Neural cell (in vitro differentiated cells): ENCODE measurements at regions not wholly inside any gene's neighbourhood (a gene's known extent, or its start where the extent isn't known, plus 50 kb on each side); places are given as distances from the start of the nearest gene placed in this dataset.

ENCODE experiments used
- H2AFZ ChIP-seq: fragments of 200-600, 300-800 bp; sonication (generic), shearing (Covaris generic); 2 replicates; pipeline ENCODE4 v1.6.0; 2014; ENCODE audit warnings: low read depth, mild to moderate bottlenecking, antibody characterized with exemption, low read length, moderate library complexity
- H3F3A ChIP-seq: fragments of 200-600 bp; shearing (Covaris generic); 2 replicates; pipeline ENCODE4 v1.6.1; 2016; ENCODE audit warnings: mild to moderate bottlenecking, moderate library complexity, mixed read lengths, antibody characterized with exemption, low read length; ENCODE audit not compliant: insufficient read depth, poor library complexity, severe bottlenecking
- H3K27ac ChIP-seq: fragments of 200-600, 300-800 bp; sonication (generic), shearing (Covaris generic); 2 replicates; pipeline ENCODE4 v1.5.1; 2014; ENCODE audit warnings: mild to moderate bottlenecking, low read length, moderate library complexity
- H3K27me3 ChIP-seq: fragments of 300-800, 200-600 bp; sonication (generic), shearing (Covaris generic); 2 replicates; pipeline ENCODE4 v1.6.0; 2014; ENCODE audit warnings: mild to moderate bottlenecking, low read depth, low read length, moderate library complexity; ENCODE audit not compliant: insufficient read depth
- H3K36me3 ChIP-seq: fragments of 300-800, 200-600 bp; sonication (generic), shearing (Covaris generic); 2 replicates; pipeline ENCODE4 v1.5.1; 2014; ENCODE audit warnings: mild to moderate bottlenecking, antibody characterized with exemption, low read length, moderate library complexity; ENCODE audit not compliant: insufficient read depth
- H3K4me2 ChIP-seq: fragments of 300-800, 200-600 bp; sonication (generic), shearing (Covaris generic); 2 replicates; pipeline ENCODE4 v1.6.0; 2014; ENCODE audit warnings: mild to moderate bottlenecking, low read length
- H3K4me3 ChIP-seq: fragments of 300-800, 200-600 bp; sonication (generic), shearing (Covaris generic); 2 replicates; pipeline ENCODE4 v1.5.1; 2014; ENCODE audit warnings: mild to moderate bottlenecking, low read length, moderate library complexity
- H3K79me2 ChIP-seq: fragments of 200-600 bp; shearing (Covaris generic); replicated peaks from 2 replicates; pipeline ENCODE4 v1.6.0; 2014; ENCODE audit warnings: mild to moderate bottlenecking, low read length, moderate library complexity; ENCODE audit not compliant: insufficient read depth
- H3K9ac ChIP-seq: fragments of 300-800, 200-600 bp; sonication (generic), shearing (Covaris generic); 2 replicates; pipeline ENCODE4 v1.6.1; 2016; ENCODE audit warnings: mild to moderate bottlenecking, low read length, mixed read lengths
- H3K9me2 ChIP-seq: fragments of 200-600 bp; shearing (Covaris generic); 2 replicates; pipeline ENCODE4 v1.6.1; 2016; ENCODE audit warnings: mild to moderate bottlenecking, low read length, mixed read lengths; ENCODE audit not compliant: insufficient read depth
- H3K9me3 ChIP-seq: fragments of 200-600, 300-800 bp; sonication (generic), shearing (Covaris generic); 2 replicates; pipeline ENCODE4 v1.6.1; 2016; ENCODE audit warnings: mild to moderate bottlenecking, mixed run types, low read length, moderate library complexity, mixed read lengths
- H4K20me1 ChIP-seq: fragments of 200-600 bp; shearing (Covaris generic); 2 replicates; pipeline ENCODE4 v1.6.1; 2016; ENCODE audit warnings: mild to moderate bottlenecking, mixed run types; ENCODE audit not compliant: insufficient read depth
- EP300 ChIP-seq: fragments of 450-650 bp; conservative IDR thresholded peaks from 2 replicates; pipeline ENCODE4 v1.6.1; 2014; ENCODE audit warnings: antibody characterized with exemption, mild to moderate bottlenecking, moderate library complexity; ENCODE audit not compliant: poor library complexity, severe bottlenecking
- EZH2 ChIP-seq: fragments of 200-600, 300-800 bp; shearing (Covaris generic), sonication (generic); IDR thresholded peaks from 2 replicates; pipeline ENCODE4 v1.6.1; 2014; ENCODE audit warnings: antibody characterized with exemption, low read length, borderline replicate concordance, mild to moderate bottlenecking; ENCODE audit not compliant: insufficient read depth, poor library complexity, severe bottlenecking
- MXI1 ChIP-seq: fragments of 450-650 bp; conservative IDR thresholded peaks from 2 replicates; pipeline ENCODE4 v1.6.1; 2014; ENCODE audit warnings: antibody characterized with exemption, mild to moderate bottlenecking; ENCODE audit not compliant: poor library complexity, severe bottlenecking
- POLR2AphosphoS5 ChIP-seq: IDR thresholded peaks from 2 replicates; pipeline ENCODE4 v1.6.1; 2012
- RAD21 ChIP-seq: fragments of 450-650 bp; conservative IDR thresholded peaks from 2 replicates; pipeline ENCODE4 v1.6.1; 2014; ENCODE audit warnings: antibody characterized with exemption, mild to moderate bottlenecking, moderate library complexity
- SMC3 ChIP-seq: fragments of 450-650 bp; conservative IDR thresholded peaks from 2 replicates; pipeline ENCODE4 v1.6.1; 2014; ENCODE audit warnings: antibody characterized with exemption, mild to moderate bottlenecking, moderate library complexity; ENCODE audit not compliant: poor library complexity
- TAF1 ChIP-seq: IDR thresholded peaks from 2 replicates; pipeline ENCODE4 v1.6.1; 2012; ENCODE audit warnings: low read depth
- TF ChIP-seq, protein P1 (sequence below): IDR thresholded peaks from 2 replicates; pipeline ENCODE4 v1.6.1; 2012; ENCODE audit warnings: borderline replicate concordance
- TF ChIP-seq, protein P2 (sequence below): fragments of 450-650 bp; IDR thresholded peaks from 2 replicates; pipeline ENCODE4 v1.5.1; 2014; ENCODE audit warnings: antibody characterized with exemption, mild to moderate bottlenecking, moderate library complexity; ENCODE audit not compliant: poor library complexity, severe bottlenecking

GRCh38 chr10:125225051-125225450, 64.7 kb upstream of the CTBP2 start:
- H4K20me1 ChIP-seq: no peaks in the 10 kb centered on the region
- H3K4me2 ChIP-seq: no peak overlapping the region
- H3K9me3 ChIP-seq: no peaks in the 10 kb centered on the region
- H3K4me3 ChIP-seq: no peak overlapping the region
- H3K9ac ChIP-seq: no peak overlapping the region
- H3K79me2 ChIP-seq: no peaks in the 10 kb centered on the region
- H3K36me3 ChIP-seq: no peaks in the 10 kb centered on the region
- no peaks in the 10 kb centered on the region for H3K9me2 ChIP-seq
- H3F3A ChIP-seq: no peaks in the 10 kb centered on the region
- no peak overlapping the region for H2AFZ ChIP-seq
- TF ChIP-seq MXI1: no peak
- no peak for TF ChIP-seq RAD21
- TF ChIP-seq, protein P1, sequence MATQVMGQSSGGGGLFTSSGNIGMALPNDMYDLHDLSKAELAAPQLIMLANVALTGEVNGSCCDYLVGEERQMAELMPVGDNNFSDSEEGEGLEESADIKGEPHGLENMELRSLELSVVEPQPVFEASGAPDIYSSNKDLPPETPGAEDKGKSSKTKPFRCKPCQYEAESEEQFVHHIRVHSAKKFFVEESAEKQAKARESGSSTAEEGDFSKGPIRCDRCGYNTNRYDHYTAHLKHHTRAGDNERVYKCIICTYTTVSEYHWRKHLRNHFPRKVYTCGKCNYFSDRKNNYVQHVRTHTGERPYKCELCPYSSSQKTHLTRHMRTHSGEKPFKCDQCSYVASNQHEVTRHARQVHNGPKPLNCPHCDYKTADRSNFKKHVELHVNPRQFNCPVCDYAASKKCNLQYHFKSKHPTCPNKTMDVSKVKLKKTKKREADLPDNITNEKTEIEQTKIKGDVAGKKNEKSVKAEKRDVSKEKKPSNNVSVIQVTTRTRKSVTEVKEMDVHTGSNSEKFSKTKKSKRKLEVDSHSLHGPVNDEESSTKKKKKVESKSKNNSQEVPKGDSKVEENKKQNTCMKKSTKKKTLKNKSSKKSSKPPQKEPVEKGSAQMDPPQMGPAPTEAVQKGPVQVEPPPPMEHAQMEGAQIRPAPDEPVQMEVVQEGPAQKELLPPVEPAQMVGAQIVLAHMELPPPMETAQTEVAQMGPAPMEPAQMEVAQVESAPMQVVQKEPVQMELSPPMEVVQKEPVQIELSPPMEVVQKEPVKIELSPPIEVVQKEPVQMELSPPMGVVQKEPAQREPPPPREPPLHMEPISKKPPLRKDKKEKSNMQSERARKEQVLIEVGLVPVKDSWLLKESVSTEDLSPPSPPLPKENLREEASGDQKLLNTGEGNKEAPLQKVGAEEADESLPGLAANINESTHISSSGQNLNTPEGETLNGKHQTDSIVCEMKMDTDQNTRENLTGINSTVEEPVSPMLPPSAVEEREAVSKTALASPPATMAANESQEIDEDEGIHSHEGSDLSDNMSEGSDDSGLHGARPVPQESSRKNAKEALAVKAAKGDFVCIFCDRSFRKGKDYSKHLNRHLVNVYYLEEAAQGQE: no peak
- H3K27me3 ChIP-seq: peaks cover 4% of the 10 kb centered on the region
- no peak overlapping the region for H3K27ac ChIP-seq

- H3K36me3 ChIP-seq: no peaks in the 10 kb centered on the region
- H3F3A ChIP-seq: no peaks in the 10 kb centered on the region
- H3K27ac ChIP-seq: no peak overlapping the region
- H3K9me3 ChIP-seq: no peaks in the 10 kb centered on the region
- H3K9me2 ChIP-seq: no peaks in the 10 kb centered on the region
- no peak overlapping the region for H3K4me3 ChIP-seq
- no peak overlapping the region for H2AFZ ChIP-seq
- H3K79me2 ChIP-seq: no peaks in the 10 kb centered on the region
- peaks cover 4% of the 10 kb centered on the region for H3K27me3 ChIP-seq
- no peak overlapping the region for H3K9ac ChIP-seq
- no peak overlapping the region for H3K4me2 ChIP-seq
- no peak for TF ChIP-seq EZH2
- TF ChIP-seq RAD21: no peak
- no peak for TF ChIP-seq MXI1
- TF ChIP-seq TAF1: no peak
- TF ChIP-seq, protein P2, sequence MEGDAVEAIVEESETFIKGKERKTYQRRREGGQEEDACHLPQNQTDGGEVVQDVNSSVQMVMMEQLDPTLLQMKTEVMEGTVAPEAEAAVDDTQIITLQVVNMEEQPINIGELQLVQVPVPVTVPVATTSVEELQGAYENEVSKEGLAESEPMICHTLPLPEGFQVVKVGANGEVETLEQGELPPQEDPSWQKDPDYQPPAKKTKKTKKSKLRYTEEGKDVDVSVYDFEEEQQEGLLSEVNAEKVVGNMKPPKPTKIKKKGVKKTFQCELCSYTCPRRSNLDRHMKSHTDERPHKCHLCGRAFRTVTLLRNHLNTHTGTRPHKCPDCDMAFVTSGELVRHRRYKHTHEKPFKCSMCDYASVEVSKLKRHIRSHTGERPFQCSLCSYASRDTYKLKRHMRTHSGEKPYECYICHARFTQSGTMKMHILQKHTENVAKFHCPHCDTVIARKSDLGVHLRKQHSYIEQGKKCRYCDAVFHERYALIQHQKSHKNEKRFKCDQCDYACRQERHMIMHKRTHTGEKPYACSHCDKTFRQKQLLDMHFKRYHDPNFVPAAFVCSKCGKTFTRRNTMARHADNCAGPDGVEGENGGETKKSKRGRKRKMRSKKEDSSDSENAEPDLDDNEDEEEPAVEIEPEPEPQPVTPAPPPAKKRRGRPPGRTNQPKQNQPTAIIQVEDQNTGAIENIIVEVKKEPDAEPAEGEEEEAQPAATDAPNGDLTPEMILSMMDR: no peak
- TF ChIP-seq, protein P1: no peak
- TF ChIP-seq POLR2AphosphoS5: no peak
- no peak for TF ChIP-seq EP300
- TF ChIP-seq SMC3: no peak
- H4K20me1 ChIP-seq: no peaks in the 10 kb centered on the region
Measured at GRCh38 chr10:125222515-125223308, 62.3 kb upstream of the CTBP2 start.
